K562 (cell line): ENCODE measurements at regions not wholly inside any gene's neighbourhood (a gene's known extent, or its start where the extent isn't known, plus 50 kb on each side); places are given as distances from the start of the nearest gene placed in this dataset.

Experiments
- EHMT2 ChIP-seq: fragments of 450-650 bp; IDR thresholded peaks from 2 replicates; pipeline ENCODE4 v1.6.1; 2018; ENCODE audit warnings: antibody characterized with exemption
- RBBP5 ChIP-seq: fragments of 200-600 bp; sonication (generic); IDR thresholded peaks from 2 replicates; pipeline ENCODE4 v1.6.1; 2012; ENCODE audit warnings: borderline replicate concordance, mild to moderate bottlenecking, low read length, control low read depth, inconsistent platforms; ENCODE audit not compliant: insufficient read depth, poor library complexity, severe bottlenecking
- ZNF274 ChIP-seq: IDR thresholded peaks from 2 replicates; pipeline ENCODE4 v1.6.1; 2011; ENCODE audit warnings: low read depth, mild to moderate bottlenecking, low read length, moderate library complexity, borderline replicate concordance
- TF ChIP-seq, protein P1 (sequence below), 2 experiments: fragments of 450-650 bp; conservative IDR thresholded peaks; 2 replicates each; pipeline ENCODE4 v1.6.1; 2017; ENCODE audit warnings: mild to moderate bottlenecking in 2 of 2, moderate library complexity in 2 of 2

DNA sequence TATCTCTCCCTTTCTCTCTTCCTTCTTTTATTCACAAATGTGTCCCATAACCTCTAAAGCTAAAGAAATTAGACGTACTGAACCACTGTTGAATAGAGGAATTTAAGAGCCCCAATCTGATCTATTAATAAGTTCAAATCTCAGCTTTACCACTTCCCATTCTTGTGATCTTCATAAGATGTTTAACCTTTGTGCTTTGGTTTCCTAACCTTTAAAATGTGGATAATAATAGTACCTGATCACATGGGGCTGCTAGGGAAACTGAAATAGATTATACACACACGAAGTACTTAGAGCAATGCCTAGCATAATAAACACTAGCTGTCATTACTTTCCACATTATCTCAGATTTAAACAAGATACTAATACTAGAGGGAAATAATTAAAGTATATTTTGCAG lies 324.3 kb upstream of the SEMA6A start:
- TF ChIP-seq RBBP5 (no peak), ZNF274 (no peak), EHMT2 (no peak)
- TF ChIP-seq, protein P1, sequence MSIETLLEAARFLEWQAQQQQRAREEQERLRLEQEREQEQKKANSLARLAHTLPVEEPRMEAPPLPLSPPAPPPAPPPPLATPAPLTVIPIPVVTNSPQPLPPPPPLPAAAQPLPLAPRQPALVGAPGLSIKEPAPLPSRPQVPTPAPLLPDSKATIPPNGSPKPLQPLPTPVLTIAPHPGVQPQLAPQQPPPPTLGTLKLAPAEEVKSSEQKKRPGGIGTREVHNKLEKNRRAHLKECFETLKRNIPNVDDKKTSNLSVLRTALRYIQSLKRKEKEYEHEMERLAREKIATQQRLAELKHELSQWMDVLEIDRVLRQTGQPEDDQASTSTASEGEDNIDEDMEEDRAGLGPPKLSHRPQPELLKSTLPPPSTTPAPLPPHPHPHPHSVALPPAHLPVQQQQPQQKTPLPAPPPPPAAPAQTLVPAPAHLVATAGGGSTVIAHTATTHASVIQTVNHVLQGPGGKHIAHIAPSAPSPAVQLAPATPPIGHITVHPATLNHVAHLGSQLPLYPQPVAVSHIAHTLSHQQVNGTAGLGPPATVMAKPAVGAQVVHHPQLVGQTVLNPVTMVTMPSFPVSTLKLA (conservative IDR thresholded peaks at IDR 0.05): no peak
